ENCODE measurements at regions not wholly inside any gene's neighbourhood (a gene's known extent, or its start where the extent isn't known, plus 50 kb on each side); places are given as distances from the start of the nearest gene placed in this dataset.

GRCh38 chr3:110789315-110789714 lies 282.3 kb upstream of the NECTIN3 start:
- TF ChIP-seq GATA2 (IDR thresholded peaks at IDR 0.05; ENCODE audit: low read depth, low read length) (no peak), GATA3 (IDR thresholded peaks at IDR 0.05; ENCODE audit: low read depth, low read length) (no peak)

GRCh38 chr3:110790631-110791030 lies 281.0 kb upstream of the NECTIN3 start:
- TF ChIP-seq GATA3 (IDR thresholded peaks at IDR 0.05; ENCODE audit: low read depth, low read length), result no peak
- no peak for TF ChIP-seq GATA2 (IDR thresholded peaks at IDR 0.05; ENCODE audit: low read depth, low read length)

- no peak for TF ChIP-seq GATA2 (IDR thresholded peaks at IDR 0.05; ENCODE audit: low read depth, low read length)
- TF ChIP-seq GATA3 (IDR thresholded peaks at IDR 0.05; ENCODE audit: low read depth, low read length), result no peak
Measured at GRCh38 chr3:110791995-110792686, 279.5 kb upstream of the NECTIN3 start.

GRCh38 chr3:110793611-110794010 lies 278.0 kb upstream of the NECTIN3 start:
- TF ChIP-seq GATA3 (IDR thresholded peaks at IDR 0.05; ENCODE audit: low read depth, low read length), result no peak
- TF ChIP-seq GATA2 (IDR thresholded peaks at IDR 0.05; ENCODE audit: low read depth, low read length), result no peak

- no peak for TF ChIP-seq GATA2 (IDR thresholded peaks at IDR 0.05; ENCODE audit: low read depth, low read length)
Measured at GRCh38 chr3:110795163-110795562, 276.5 kb upstream of the NECTIN3 start.

GRCh38 chr3:110799271-110799670 lies 272.3 kb upstream of the NECTIN3 start:
- TF ChIP-seq GATA2 (IDR thresholded peaks at IDR 0.05; ENCODE audit: low read depth, low read length) (no peak), GATA3 (IDR thresholded peaks at IDR 0.05; ENCODE audit: low read depth, low read length) (no peak)

GRCh38 chr3:110804856-110805255 lies 266.8 kb upstream of the NECTIN3 start:
- TF ChIP-seq GATA3 (IDR thresholded peaks at IDR 0.05; ENCODE audit: low read depth, low read length) (no peak), GATA2 (IDR thresholded peaks at IDR 0.05; ENCODE audit: low read depth, low read length) (no peak)

- TF ChIP-seq GATA2 (IDR thresholded peaks at IDR 0.05; ENCODE audit: low read depth, low read length) (no peak), GATA3 (IDR thresholded peaks at IDR 0.05; ENCODE audit: low read depth, low read length) (no peak)
Measured at GRCh38 chr3:110806924-110807323, 264.7 kb upstream of the NECTIN3 start.

- TF ChIP-seq GATA3 (IDR thresholded peaks at IDR 0.05; ENCODE audit: low read depth, low read length) (no peak), GATA2 (IDR thresholded peaks at IDR 0.05; ENCODE audit: low read depth, low read length) (no peak)
Measured at GRCh38 chr3:110808630-110809029, 263.0 kb upstream of the NECTIN3 start.

- TF ChIP-seq GATA2 (IDR thresholded peaks at IDR 0.05; ENCODE audit: low read depth, low read length) (no peak), GATA3 (IDR thresholded peaks at IDR 0.05; ENCODE audit: low read depth, low read length) (no peak)
Measured at GRCh38 chr3:110810356-110810755, 261.3 kb upstream of the NECTIN3 start.

GRCh38 chr3:110811050-110811449 lies 260.6 kb upstream of the NECTIN3 start:
- TF ChIP-seq GATA3 (IDR thresholded peaks at IDR 0.05; ENCODE audit: low read depth, low read length) (no peak), GATA2 (IDR thresholded peaks at IDR 0.05; ENCODE audit: low read depth, low read length) (no peak)

GRCh38 chr3:110813541-110813940 lies 258.1 kb upstream of the NECTIN3 start:
- TF ChIP-seq GATA3 (IDR thresholded peaks at IDR 0.05; ENCODE audit: low read depth, low read length) (no peak), GATA2 (IDR thresholded peaks at IDR 0.05; ENCODE audit: low read depth, low read length) (no peak)

- TF ChIP-seq GATA3 (IDR thresholded peaks at IDR 0.05; ENCODE audit: low read depth, low read length) (no peak), GATA2 (IDR thresholded peaks at IDR 0.05; ENCODE audit: low read depth, low read length) (no peak)
Measured at GRCh38 chr3:110814170-110815007, 257.2 kb upstream of the NECTIN3 start.

GRCh38 chr3:110815008-110815583 lies 256.5 kb upstream of the NECTIN3 start:
- TF ChIP-seq GATA3 (IDR thresholded peaks at IDR 0.05; ENCODE audit: low read depth, low read length) (no peak), GATA2 (IDR thresholded peaks at IDR 0.05; ENCODE audit: low read depth, low read length) (no peak)

- TF ChIP-seq GATA3 (IDR thresholded peaks at IDR 0.05; ENCODE audit: low read depth, low read length), result no peak
- TF ChIP-seq GATA2 (IDR thresholded peaks at IDR 0.05; ENCODE audit: low read depth, low read length), result no peak
Measured at GRCh38 chr3:110816008-110816407, 255.6 kb upstream of the NECTIN3 start.

Measured in SH-SY5Y (cell line).